Mesothelial cell of epicardium (in vitro differentiated cells): ENCODE measurements at regions not wholly inside any gene's neighbourhood (a gene's known extent, or its start where the extent isn't known, plus 50 kb on each side); places are given as distances from the start of the nearest gene placed in this dataset.

Experiments used
- DNase-seq, 2 experiments: peaks; one replicate each; pipeline ENCODE4 v3.0.0; 2021; ENCODE audit warnings: low spot score in 2 of 2; ENCODE audit not compliant: unreplicated experiment in 2 of 2
- H3K27ac Mint-ChIP-seq: 2 replicates; pipeline ENCODE4 v1.8.0; 2021; ENCODE audit warnings: mixed read lengths
- H3K27me3 Mint-ChIP-seq: 2 replicates; pipeline ENCODE4 v1.8.0; 2021; ENCODE audit warnings: low read depth, mixed read lengths
- H3K36me3 Mint-ChIP-seq: 2 replicates; pipeline ENCODE4 v1.8.0; 2021; ENCODE audit warnings: mixed read lengths
- H3K4me1 Mint-ChIP-seq: 2 replicates; pipeline ENCODE4 v1.8.0; 2021; ENCODE audit warnings: mixed read lengths
- H3K4me3 Mint-ChIP-seq: 2 replicates; pipeline ENCODE4 v1.8.0; 2021; ENCODE audit warnings: mild to moderate bottlenecking, moderate library complexity, mixed read lengths
- H3K9me3 Mint-ChIP-seq: 2 replicates; pipeline ENCODE4 v1.8.0; 2021; ENCODE audit warnings: mixed read lengths
- TF ChIP-seq, protein P1 (sequence below): fragments of 200-600 bp; sonication (generic); IDR thresholded peaks from one replicate; pipeline ENCODE4 v1.5.0; 2021; ENCODE audit warnings: antibody characterized with exemption; ENCODE audit not compliant: unreplicated experiment

DNA sequence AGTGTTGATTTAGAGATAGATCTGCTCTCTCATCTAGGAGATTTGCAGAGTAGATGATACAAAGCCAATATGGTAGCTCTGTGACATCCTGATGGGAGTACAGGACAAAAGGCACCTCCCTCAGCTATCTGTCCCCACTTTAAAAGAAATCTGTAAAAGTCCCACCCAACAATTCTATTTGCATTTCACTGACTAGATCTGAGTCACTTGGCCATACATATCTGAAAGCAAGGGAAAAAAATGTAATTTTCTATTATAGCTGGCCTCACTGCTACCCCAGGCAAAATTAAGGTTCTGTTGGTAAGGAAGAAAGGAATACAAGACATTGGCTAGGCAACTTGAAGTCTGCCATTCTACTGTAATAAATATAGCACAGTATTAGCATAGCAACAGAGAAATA lies 96.2 kb upstream of the RNF180 start:
- TF ChIP-seq, protein P1, sequence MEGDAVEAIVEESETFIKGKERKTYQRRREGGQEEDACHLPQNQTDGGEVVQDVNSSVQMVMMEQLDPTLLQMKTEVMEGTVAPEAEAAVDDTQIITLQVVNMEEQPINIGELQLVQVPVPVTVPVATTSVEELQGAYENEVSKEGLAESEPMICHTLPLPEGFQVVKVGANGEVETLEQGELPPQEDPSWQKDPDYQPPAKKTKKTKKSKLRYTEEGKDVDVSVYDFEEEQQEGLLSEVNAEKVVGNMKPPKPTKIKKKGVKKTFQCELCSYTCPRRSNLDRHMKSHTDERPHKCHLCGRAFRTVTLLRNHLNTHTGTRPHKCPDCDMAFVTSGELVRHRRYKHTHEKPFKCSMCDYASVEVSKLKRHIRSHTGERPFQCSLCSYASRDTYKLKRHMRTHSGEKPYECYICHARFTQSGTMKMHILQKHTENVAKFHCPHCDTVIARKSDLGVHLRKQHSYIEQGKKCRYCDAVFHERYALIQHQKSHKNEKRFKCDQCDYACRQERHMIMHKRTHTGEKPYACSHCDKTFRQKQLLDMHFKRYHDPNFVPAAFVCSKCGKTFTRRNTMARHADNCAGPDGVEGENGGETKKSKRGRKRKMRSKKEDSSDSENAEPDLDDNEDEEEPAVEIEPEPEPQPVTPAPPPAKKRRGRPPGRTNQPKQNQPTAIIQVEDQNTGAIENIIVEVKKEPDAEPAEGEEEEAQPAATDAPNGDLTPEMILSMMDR: no peak
- no peaks in the 10 kb centered on the region for H3K4me1 Mint-ChIP-seq
- H3K27me3 Mint-ChIP-seq: peaks cover 3% of the 10 kb centered on the region
- no peaks in the 10 kb centered on the region for H3K36me3 Mint-ChIP-seq
- H3K4me3 Mint-ChIP-seq: no peak overlapping the region
- no peak for DNase-seq
- peaks cover 15% of the 10 kb centered on the region for H3K9me3 Mint-ChIP-seq
- H3K27ac Mint-ChIP-seq: no peak overlapping the region

DNA sequence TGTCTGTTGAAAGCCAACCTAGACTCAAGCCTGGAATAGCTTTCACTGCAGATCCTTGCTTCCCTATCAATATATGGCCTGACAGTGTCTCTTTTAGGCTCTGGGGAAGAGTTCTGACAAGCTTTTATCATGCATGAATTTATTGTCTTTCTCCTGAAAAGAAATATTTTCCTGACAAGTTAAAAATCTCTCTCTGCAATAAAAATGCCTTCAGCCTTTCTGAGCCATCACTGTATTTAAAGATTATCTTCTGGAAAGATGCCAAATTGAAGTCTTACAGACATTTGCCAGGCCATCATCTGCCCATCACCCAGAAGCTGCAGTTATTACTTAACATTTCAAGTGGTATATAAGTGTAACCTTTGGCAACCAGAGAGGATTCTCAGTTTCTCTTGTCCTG lies 88.1 kb upstream of the HTR1A start:
- DNase-seq: no peak
- Mint-ChIP-seq H3K4me3 (no peak overlapping the region), H3K27ac (no peak overlapping the region), H3K9me3 (peaks cover 48% of the 10 kb centered on the region), H3K36me3 (no peaks in the 10 kb centered on the region), H3K4me1 (no peaks in the 10 kb centered on the region), H3K27me3 (no peaks in the 10 kb centered on the region)
- TF ChIP-seq, protein P1: no peak

DNA sequence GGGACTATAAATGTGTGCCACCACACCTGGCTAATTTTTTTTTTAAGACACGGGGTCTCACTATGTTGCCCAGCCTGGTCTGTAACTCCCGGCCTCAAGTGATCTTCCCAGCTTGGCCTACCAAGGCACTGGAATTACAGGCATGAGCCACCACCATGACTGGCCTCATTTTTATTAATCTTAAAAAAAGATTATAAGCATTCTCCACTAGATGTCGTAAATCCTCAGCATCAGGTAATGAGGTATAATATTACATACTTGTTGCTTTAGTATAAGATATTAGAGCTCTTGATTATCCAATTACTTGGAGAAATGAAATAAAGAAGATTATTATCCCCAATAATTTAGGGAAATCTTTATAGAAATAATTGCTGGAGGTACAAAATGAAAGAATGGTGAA lies 78.2 kb upstream of the HTR1A start:
- Mint-ChIP-seq H3K36me3 (no peaks in the 10 kb centered on the region), H3K4me1 (no peaks in the 10 kb centered on the region), H3K4me3 (no peak overlapping the region), H3K9me3 (peaks cover 55% of the 10 kb centered on the region), H3K27me3 (no peaks in the 10 kb centered on the region), H3K27ac (no peak overlapping the region)
- DNase-seq: no peak
- TF ChIP-seq, protein P1: no peak

DNA sequence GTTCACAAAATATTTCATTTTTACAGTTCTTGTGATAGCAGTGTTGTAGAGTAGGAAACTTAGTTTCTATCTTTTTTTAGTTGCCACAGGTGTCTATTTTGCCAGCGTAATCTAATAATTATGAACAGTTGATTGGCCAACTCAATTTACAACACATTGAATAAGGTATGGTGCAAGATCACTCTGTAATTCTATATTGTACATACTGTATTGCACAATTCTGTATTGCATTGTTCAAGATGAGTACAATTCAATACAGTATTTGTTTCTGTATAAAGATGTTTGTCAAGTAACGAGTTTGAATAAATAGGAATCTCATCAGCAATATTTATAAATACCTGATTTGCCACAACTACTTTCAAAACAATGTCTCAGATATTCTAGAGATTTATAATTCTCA lies 64.2 kb upstream of the HTR1A start:
- H3K9me3 Mint-ChIP-seq: peaks cover 3% of the 10 kb centered on the region
- no peaks in the 10 kb centered on the region for H3K36me3 Mint-ChIP-seq
- no peak overlapping the region for H3K27ac Mint-ChIP-seq
- TF ChIP-seq, protein P1: no peak
- no peak overlapping the region for H3K4me3 Mint-ChIP-seq
- H3K4me1 Mint-ChIP-seq: no peaks in the 10 kb centered on the region
- no peak for DNase-seq
- H3K27me3 Mint-ChIP-seq: peaks cover 2% of the 10 kb centered on the region

DNA sequence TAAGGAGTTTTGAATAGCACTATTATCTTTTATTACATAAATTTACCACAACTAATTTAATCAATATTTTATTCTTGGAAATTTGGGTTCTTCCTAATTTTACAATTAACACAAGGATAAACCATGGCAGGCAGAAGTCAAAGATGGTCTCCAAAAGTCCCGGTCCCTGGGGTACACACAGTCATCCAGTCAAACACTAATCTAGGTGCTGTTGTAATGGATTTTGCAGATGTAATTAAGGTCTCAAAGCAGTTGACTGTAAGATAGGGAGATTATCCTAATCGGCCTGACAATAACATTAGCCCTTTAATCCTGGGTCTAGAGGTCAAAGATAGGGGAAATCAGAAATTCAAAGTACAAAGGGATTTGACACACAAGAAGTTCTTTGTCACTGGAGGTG lies 57.5 kb upstream of the HTR1A start:
- DNase-seq: no peak
- no peaks in the 10 kb centered on the region for H3K27me3 Mint-ChIP-seq
- TF ChIP-seq, protein P1: no peak
- H3K4me3 Mint-ChIP-seq: no peak overlapping the region
- no peaks in the 10 kb centered on the region for H3K4me1 Mint-ChIP-seq
- no peaks in the 10 kb centered on the region for H3K36me3 Mint-ChIP-seq
- no peak overlapping the region for H3K27ac Mint-ChIP-seq
- H3K9me3 Mint-ChIP-seq: no peaks in the 10 kb centered on the region

DNA sequence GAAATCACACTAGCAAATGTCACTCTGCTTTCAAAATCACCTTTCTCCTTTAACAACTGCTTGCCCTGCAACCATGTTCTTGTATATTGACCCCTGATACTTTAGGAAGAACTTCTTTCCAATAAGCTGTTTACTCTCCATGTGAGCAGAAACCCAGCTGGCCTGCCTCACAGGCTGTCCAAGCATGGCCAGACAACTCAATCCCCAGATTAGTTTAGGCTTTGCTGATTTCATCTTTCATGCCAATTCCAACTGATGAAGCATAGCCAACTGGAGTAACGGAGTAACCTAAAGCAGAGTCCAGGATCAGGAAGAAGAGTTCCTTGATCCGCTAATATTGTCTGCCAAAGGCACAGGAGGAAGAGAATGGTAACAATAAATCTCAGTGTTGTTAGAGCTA lies 56.7 kb upstream of the HTR1A start:
- no peak for DNase-seq
- TF ChIP-seq, protein P1: no peak
- H3K9me3 Mint-ChIP-seq: no peaks in the 10 kb centered on the region

More for the DNA sequence above, 56.7 kb upstream of the HTR1A start:
- Mint-ChIP-seq H3K4me3 (no peak overlapping the region), H3K27ac (no peak overlapping the region), H3K36me3 (no peaks in the 10 kb centered on the region), H3K27me3 (no peaks in the 10 kb centered on the region), H3K4me1 (no peaks in the 10 kb centered on the region)
